Mesendoderm (in vitro differentiated cells): ENCODE measurements at regions not wholly inside any gene's neighbourhood (a gene's known extent, or its start where the extent isn't known, plus 50 kb on each side); places are given as distances from the start of the nearest gene placed in this dataset.

Source experiments
- DNase-seq: peaks from one replicate; pipeline ENCODE4 v3.0.0; 2013
- H2AK5ac ChIP-seq: 2 replicates; pipeline ENCODE4 v1.6.1; 2013; ENCODE audit warnings: low read length, inconsistent platforms
- H2BK120ac ChIP-seq: 2 replicates; pipeline ENCODE4 v1.6.1; 2013; ENCODE audit warnings: low read depth, mild to moderate bottlenecking, low read length, moderate library complexity, mixed read lengths
- H2BK15ac ChIP-seq: replicated peaks from 2 replicates; pipeline ENCODE4 v1.6.1; 2013; ENCODE audit warnings: low read depth, mild to moderate bottlenecking, moderate library complexity
- H2BK5ac ChIP-seq: 2 replicates; pipeline ENCODE4 v1.6.1; 2013; ENCODE audit warnings: low read length, inconsistent platforms
- H3K18ac ChIP-seq: 2 replicates; pipeline ENCODE4 v1.6.1; 2013; ENCODE audit warnings: mild to moderate bottlenecking, low read length, mixed read lengths
- H3K23ac ChIP-seq: one replicate; pipeline ENCODE4 v1.6.1; 2013; ENCODE audit warnings: low read length
- H3K27ac ChIP-seq: 2 replicates; pipeline ENCODE4 v1.5.1; 2013; ENCODE audit warnings: low read depth, mild to moderate bottlenecking, inconsistent platforms, low read length, moderate library complexity
- H3K27me3 ChIP-seq: 2 replicates; pipeline ENCODE4 v1.6.1; 2013; ENCODE audit warnings: low read length, control low read depth, mild to moderate bottlenecking, inconsistent platforms; ENCODE audit not compliant: insufficient read depth, poor library complexity
- H3K36me3 ChIP-seq: 2 replicates; pipeline ENCODE4 v1.6.1; 2013; ENCODE audit warnings: low read length, inconsistent platforms; ENCODE audit not compliant: control insufficient read depth, insufficient read depth
- H3K4ac ChIP-seq: one replicate; pipeline ENCODE4 v1.6.1; 2013; ENCODE audit warnings: low read depth, mild to moderate bottlenecking, low read length, moderate library complexity
- H3K4me1 ChIP-seq: 2 replicates; pipeline ENCODE4 v1.6.1; 2013; ENCODE audit warnings: low read depth, low read length, inconsistent platforms; ENCODE audit not compliant: control insufficient read depth
- H3K4me2 ChIP-seq: 2 replicates; pipeline ENCODE4 v1.6.1; 2013; ENCODE audit warnings: low read length
- H3K4me3 ChIP-seq: 2 replicates; pipeline ENCODE4 v1.5.1; 2013; ENCODE audit warnings: mild to moderate bottlenecking, low read length
- H3K56ac ChIP-seq: one replicate; pipeline ENCODE4 v1.6.1; 2013; ENCODE audit warnings: low read length
- H3K79me1 ChIP-seq: 2 replicates; pipeline ENCODE4 v1.6.1; 2013; ENCODE audit warnings: low read length, inconsistent platforms
- H3K79me2 ChIP-seq: 2 replicates; pipeline ENCODE4 v1.6.1; 2013; ENCODE audit warnings: mild to moderate bottlenecking, low read length; ENCODE audit not compliant: control insufficient read depth, insufficient read depth
- H3K9ac ChIP-seq: 2 replicates; pipeline ENCODE4 v1.6.1; 2013; ENCODE audit warnings: low read length, inconsistent platforms
- H4K5ac ChIP-seq: one replicate; pipeline ENCODE4 v1.6.1; 2013; ENCODE audit warnings: low read length
- H4K8ac ChIP-seq: one replicate; pipeline ENCODE4 v1.6.1; 2013; ENCODE audit warnings: low read depth, mild to moderate bottlenecking, control low read depth, low read length, moderate library complexity
- WGBS: extraction: QIAGEN DNeasy Blood & Tissue Kit; methylation state at CpG from one replicate; pipeline ENCODE4 v1.1.7; 2013; ENCODE audit warnings: low lambda C conversion rate, missing lambda C conversion rate; ENCODE audit not compliant: insufficient coverage; ENCODE audit errors: extremely low coverage; 5-methylcytosine and 5-hydroxymethylcytosine counted together

GRCh38 chr10:84571146-84571545, 242.8 kb downstream of the CCSER2 start:
- no peaks in the 10 kb centered on the region for H3K79me2 ChIP-seq
- no peak overlapping the region for H2AK5ac ChIP-seq
- H3K36me3 ChIP-seq, result no peaks in the 10 kb centered on the region
- no peak overlapping the region for H3K56ac ChIP-seq
- H3K79me1 ChIP-seq, result no peaks in the 10 kb centered on the region
- DNase-seq, result no peak
- H4K5ac ChIP-seq, result no peak overlapping the region
- no peak overlapping the region for H3K27ac ChIP-seq
- H3K4me3 ChIP-seq, result no peak overlapping the region
- H3K23ac ChIP-seq, result no peak overlapping the region
- H2BK5ac ChIP-seq, result no peak overlapping the region
- H2BK120ac ChIP-seq, result no peak overlapping the region
- H3K18ac ChIP-seq, result no peak overlapping the region
- H4K8ac ChIP-seq, result no peak overlapping the region
- H3K4me2 ChIP-seq, result no peak overlapping the region
- no peak overlapping the region for H2BK15ac ChIP-seq
- peaks cover 8% of the 10 kb centered on the region for H3K4me1 ChIP-seq
- no CpG with 5 or more reads among the region's 22 CpGs for WGBS
- H3K4ac ChIP-seq, result no peak overlapping the region
- no peak overlapping the region for H3K9ac ChIP-seq
- H3K27me3 ChIP-seq, result no peaks in the 10 kb centered on the region

- Histone ChIP-seq H3K56ac (no peak overlapping the region), H3K27ac (no peak overlapping the region), H3K36me3 (no peaks in the 10 kb centered on the region), H3K4me1 (no peaks in the 10 kb centered on the region), H2BK5ac (no peak overlapping the region), H3K23ac (no peak overlapping the region), H4K8ac (no peak overlapping the region), H3K4ac (no peak overlapping the region), H3K79me2 (no peaks in the 10 kb centered on the region), H3K27me3 (no peaks in the 10 kb centered on the region), H2BK120ac (no peak overlapping the region), H4K5ac (no peak overlapping the region), H3K9ac (no peak overlapping the region), H3K79me1 (no peaks in the 10 kb centered on the region), H3K4me3 (no peak overlapping the region), H2AK5ac (no peak overlapping the region), H3K18ac (no peak overlapping the region), H2BK15ac (no peak overlapping the region), H3K4me2 (no peak overlapping the region)
- no CpG with 5 or more reads among the region's 1 CpG for WGBS
- DNase-seq, result peak; percentile 57
These were observed 245.7 kb downstream of the CCSER2 start for GRCh38 chr10:84574102-84574501.

- Histone ChIP-seq H3K4ac (no peak overlapping the region), H3K79me1 (no peaks in the 10 kb centered on the region), H3K4me1 (no peaks in the 10 kb centered on the region), H3K18ac (no peak overlapping the region), H3K4me3 (no peak overlapping the region), H4K5ac (no peak overlapping the region), H2BK15ac (no peak overlapping the region), H3K4me2 (no peak overlapping the region), H3K27ac (no peak overlapping the region), H3K27me3 (no peaks in the 10 kb centered on the region), H2BK5ac (no peak overlapping the region), H3K9ac (no peak overlapping the region), H3K36me3 (no peaks in the 10 kb centered on the region), H4K8ac (no peak overlapping the region), H2AK5ac (no peak overlapping the region), H3K79me2 (no peaks in the 10 kb centered on the region), H3K56ac (no peak overlapping the region), H2BK120ac (no peak overlapping the region), H3K23ac (no peak overlapping the region)
- WGBS, result no CpG with 5 or more reads among the region's 6 CpGs
- DNase-seq, result no peak
These were observed 253.6 kb downstream of the CCSER2 start for GRCh38 chr10:84581976-84582375.

GRCh38 chr10:84583501-84583900, 255.1 kb downstream of the CCSER2 start:
- Histone ChIP-seq H3K18ac (no peak overlapping the region), H2BK15ac (no peak overlapping the region), H3K56ac (no peak overlapping the region), H3K23ac (no peak overlapping the region), H3K4me3 (no peak overlapping the region), H3K4ac (no peak overlapping the region), H2BK120ac (no peak overlapping the region), H4K5ac (no peak overlapping the region), H3K27ac (no peak overlapping the region), H2BK5ac (no peak overlapping the region), H3K79me2 (no peaks in the 10 kb centered on the region), H3K36me3 (no peaks in the 10 kb centered on the region), H3K9ac (no peak overlapping the region), H3K4me2 (no peak overlapping the region), H3K27me3 (no peaks in the 10 kb centered on the region), H3K79me1 (no peaks in the 10 kb centered on the region), H3K4me1 (peaks cover 2% of the 10 kb centered on the region), H4K8ac (no peak overlapping the region), H2AK5ac (no peak overlapping the region)
- no CpG with 5 or more reads among the region's 5 CpGs for WGBS
- no peak for DNase-seq

GRCh38 chr10:84587789-84588188, 259.4 kb downstream of the CCSER2 start:
- Histone ChIP-seq H3K9ac (no peak overlapping the region), H2BK120ac (no peak overlapping the region), H3K56ac (no peak overlapping the region), H3K36me3 (no peaks in the 10 kb centered on the region), H3K27me3 (no peaks in the 10 kb centered on the region), H3K4me1 (peaks cover 2% of the 10 kb centered on the region), H3K23ac (no peak overlapping the region), H3K18ac (no peak overlapping the region), H3K4ac (no peak overlapping the region), H3K4me3 (no peak overlapping the region), H4K8ac (no peak overlapping the region), H3K79me1 (no peaks in the 10 kb centered on the region), H4K5ac (no peak overlapping the region), H3K79me2 (no peaks in the 10 kb centered on the region), H3K27ac (no peak overlapping the region), H2BK5ac (no peak overlapping the region), H3K4me2 (no peak overlapping the region), H2AK5ac (no peak overlapping the region), H2BK15ac (no peak overlapping the region)
- DNase-seq, result peak; percentile 37

GRCh38 chr10:84588426-84588825, 260.0 kb downstream of the CCSER2 start:
- Histone ChIP-seq H2BK120ac (no peak overlapping the region), H3K56ac (no peak overlapping the region), H3K4ac (no peak overlapping the region), H4K8ac (no peak overlapping the region), H2AK5ac (no peak overlapping the region), H3K79me2 (no peaks in the 10 kb centered on the region), H3K79me1 (no peaks in the 10 kb centered on the region), H3K4me3 (no peak overlapping the region), H3K4me2 (no peak overlapping the region), H3K18ac (no peak overlapping the region), H3K27ac (no peak overlapping the region), H3K36me3 (no peaks in the 10 kb centered on the region), H2BK15ac (no peak overlapping the region), H4K5ac (no peak overlapping the region), H3K23ac (no peak overlapping the region), H2BK5ac (no peak overlapping the region), H3K9ac (no peak overlapping the region), H3K27me3 (no peaks in the 10 kb centered on the region), H3K4me1 (peaks cover 2% of the 10 kb centered on the region)
- WGBS, result no CpG with 5 or more reads among the region's 5 CpGs
- no peak for DNase-seq
